GM19455 (cell line): ENCODE measurements at regions not wholly inside any gene's neighbourhood (a gene's known extent, or its start where the extent isn't known, plus 50 kb on each side); places are given as distances from the start of the nearest gene placed in this dataset.

Source experiments
- ATAC-seq: cut with Tn5 transposase; IDR thresholded peaks from one replicate; pipeline ENCODE4 v1.9.1; 2021; ENCODE audit not compliant: unreplicated experiment

DNA sequence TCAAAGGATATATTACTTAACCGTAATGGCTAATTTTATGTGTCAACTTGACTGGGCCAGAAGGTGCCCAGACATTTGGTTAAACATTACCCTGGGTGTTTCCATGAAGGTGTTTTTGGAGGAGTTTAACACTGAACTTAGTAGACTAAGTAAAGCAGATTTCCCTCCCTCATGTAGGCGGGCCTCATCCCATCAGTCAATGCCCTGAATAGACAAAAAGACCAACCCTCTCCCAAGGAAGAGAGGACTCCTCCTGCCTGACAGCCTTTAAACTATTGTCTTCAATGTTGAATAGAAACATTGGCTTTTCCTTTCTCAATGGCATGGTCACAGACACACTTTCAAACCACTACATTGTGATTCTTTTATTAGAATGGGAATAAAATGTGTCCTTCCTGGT is 121.9 kb downstream of the SETD4 start:
- no peak for ATAC-seq

DNA sequence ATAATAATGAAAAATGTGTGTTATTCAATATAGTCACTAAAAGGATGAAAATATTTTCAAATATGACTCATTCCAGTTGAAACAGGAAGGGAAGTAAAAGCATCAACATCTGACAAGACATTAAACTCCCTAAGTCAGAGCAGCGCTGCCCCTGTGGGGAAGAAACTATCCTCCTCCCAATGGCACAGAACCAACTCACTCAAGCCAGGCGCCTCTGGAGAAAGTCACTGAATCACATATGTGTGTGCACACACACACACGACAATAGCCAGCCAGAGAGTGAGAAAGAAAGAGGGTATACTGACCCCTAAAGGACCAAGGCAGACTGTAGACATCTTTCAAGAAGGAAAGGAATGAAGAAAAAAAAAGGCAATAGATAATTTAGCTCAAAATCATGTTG is 126.9 kb downstream of the SETD4 start:
- no peak for ATAC-seq

DNA sequence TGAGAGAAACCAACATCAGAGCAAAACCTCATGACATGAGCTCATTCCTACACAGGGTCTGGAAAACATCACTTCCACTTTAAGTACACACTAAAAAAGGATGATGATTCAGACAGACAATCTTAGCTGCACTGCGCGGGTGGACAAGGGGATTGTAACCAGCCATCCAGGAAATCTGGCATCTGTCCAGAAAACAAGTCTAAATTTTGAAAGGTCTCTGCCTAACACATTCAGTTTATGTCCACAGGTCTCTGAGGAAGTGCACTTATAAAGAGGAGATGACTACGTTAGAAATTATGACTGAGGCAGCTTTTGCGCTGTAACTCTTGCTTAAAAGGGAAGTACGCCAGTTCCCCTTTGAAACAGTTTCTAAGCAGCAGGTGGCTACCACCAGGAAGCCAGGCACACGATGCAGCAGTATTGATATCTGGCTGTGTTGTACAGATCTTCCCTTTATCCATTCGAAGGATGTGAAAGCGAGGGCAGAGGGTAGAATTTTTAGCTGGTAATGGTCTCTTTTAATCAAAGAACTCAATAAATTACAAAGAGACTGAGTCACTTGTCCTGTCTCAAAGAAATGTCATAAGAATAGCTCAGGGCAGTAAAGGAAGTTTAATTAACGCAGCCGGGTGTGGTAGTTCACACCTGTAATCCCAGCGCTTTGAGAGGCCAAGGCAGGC is 128.0 kb downstream of the SETD4 start:
- ATAC-seq, result no peak

DNA sequence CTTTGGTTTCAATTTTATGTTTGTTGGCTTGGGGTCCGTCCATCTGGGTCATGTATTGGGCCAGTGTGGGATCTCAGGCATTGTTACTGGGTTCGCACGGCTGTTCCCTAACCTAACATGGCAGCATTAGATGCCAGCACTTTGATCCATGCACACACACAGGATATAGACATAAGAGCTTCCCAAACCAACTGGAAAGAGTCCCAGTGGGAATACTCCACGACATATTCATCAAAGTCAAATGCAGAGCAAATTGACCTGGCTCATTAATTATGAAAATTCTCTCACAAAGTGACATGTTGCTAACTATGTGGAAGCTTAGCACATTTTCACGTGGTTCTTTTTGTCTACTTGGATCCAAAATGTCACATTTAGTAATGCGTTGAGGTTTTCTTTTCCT is 130.4 kb downstream of the SETD4 start:
- ATAC-seq, result no peak

DNA sequence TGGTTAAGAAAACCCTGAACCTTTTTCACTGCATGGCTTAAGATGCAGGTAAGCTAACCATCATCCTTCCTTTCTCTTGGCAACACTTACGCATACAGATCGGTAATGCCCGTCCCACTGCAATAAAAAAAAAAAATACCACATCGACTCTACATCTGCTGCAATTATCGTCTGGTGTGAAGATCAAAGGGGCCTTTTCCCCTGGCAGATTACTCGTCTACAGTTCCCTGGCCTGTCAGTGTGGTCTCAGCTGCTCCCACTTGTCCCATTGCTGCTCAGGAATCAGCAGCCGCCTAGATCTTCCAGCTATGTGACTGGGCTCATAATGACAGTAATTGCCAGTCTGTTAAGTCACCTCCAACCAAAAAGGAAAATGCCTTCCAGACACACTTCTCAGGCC is 133.1 kb downstream of the SETD4 start:
- ATAC-seq, result no peak

DNA sequence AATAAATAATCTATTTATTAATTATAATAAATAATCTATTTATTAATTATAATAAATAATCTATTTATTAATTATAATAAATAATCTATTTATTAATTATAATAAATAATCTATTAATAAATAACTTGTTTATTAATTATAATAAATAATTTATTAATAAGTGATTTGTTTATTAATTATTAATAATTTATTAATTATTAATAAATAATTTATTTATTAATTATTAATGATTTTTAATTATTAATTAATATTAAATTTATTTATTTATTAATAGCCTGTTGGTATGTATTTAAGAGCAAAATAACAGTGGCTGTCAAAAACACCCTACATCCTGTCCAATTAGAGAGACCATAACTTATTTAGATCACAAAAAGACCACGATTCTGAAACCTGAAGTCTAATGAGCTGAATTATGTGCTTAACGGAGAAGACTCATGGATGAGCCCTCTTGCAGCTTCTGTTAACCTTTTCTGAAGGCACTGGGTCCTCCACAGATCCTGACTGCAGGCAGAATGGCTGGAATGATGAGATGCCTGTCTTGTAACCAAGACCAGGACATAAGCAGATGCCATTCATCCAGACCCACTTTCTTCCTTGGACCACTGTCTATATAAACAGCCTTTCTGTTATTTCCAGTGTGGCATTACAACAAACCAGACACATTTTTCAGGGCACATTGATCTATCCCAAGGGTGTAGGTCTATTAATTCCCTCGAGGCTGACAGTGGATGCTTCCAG is 134.2 kb downstream of the SETD4 start:
- ATAC-seq, result no peak

DNA sequence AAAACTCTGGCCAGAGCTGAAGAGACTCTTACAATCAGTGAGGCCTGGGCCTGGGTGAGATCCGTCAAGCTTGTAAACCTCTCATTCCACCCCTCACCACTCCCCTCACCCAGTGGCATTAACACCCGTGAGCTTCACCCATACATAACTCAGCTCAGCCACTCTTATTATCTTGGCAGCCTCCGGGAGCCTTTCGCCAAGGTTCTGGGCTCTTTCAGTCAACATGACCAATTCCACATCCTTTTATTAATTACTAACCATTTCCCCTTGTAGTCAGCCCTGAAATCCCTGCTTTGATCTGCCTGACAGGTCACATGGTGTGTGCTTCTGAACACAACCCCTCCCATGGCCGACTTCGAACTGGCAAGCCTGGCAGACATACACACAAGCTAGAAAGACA is 134.8 kb downstream of the SETD4 start:
- no peak for ATAC-seq

DNA sequence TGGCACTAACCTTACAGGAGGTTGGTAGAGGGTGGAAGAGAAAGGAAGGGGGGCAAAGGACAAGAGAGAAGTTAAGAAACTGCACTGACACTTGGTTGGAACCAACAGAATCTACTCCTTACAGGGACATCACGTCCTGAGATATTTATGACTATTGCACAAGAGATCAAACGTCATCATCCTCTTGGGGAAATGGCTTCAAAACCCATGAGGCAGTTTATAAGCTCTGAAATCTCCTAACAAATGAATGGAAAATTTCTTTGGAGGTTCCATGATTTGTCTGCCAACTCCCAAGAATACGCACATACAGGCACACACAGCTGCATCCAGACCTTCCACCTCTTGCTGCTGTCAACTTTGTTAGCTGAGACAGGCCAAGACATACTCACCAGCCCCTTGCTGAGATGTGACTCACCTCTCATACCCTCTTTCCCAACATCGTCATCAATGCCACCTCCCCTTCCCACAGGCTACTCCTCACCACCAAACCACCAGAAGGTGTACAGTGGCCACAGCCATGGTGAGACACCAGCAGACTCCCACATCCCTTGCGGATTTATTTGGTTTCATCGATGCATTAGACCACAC is 135.5 kb downstream of the SETD4 start:
- ATAC-seq, result no peak

DNA sequence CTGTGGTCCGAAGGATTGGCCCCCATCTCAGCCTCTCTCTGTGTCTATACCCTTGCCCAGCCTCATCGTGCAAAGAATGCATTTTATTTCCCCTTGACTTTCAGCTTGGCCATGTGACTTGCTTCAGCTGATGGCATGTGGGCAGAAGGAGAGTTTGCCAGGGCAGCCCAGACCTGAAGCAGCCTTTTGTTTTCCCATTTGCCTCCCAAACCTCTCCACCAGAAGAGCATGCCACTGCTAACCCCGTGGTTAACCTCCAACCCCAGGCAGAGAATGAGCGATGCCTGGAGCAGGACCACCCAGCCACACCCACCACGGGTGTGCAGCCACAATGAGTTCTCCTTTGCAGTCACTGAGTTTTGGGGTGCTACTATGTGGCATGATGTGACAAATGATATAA is 136.4 kb downstream of the SETD4 start:
- ATAC-seq, result no peak

DNA sequence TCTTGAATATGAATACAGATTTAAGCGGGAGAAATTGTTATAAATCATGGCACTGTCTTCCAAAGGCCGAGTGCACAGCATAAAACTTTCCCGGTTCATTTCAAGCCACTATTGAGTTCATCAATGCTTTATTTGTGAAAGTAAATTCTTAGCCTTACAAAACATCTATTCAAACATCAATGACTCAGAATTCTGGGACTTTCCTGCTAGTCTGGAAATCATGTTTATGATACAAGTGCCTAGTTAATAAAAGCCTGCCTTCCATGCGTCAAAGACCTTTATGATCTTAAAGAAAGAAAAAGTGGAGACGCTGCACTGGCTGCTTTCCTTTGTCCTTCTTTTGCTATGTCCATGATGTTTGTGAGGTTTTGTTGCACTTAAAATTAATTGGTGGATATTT is 137.7 kb downstream of the SETD4 start:
- ATAC-seq, result no peak

DNA sequence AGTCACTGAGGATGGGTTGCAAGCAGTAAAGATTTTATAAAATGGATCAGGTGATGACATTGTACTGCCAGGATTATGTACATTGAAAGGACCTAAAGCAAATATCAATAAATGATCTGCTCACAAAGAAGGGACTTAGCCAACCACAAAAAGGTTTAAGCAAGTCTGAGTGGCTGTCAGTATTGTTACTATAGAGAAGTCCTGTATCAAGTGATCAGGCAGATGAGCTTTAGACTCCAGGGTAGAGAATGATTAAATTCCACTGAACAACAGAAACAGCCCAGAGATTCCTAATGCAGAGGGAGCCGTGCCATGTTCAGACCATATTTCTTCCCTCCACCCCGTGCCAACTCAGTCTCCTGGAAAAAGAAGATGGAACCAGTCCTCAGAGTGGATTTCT is 138.9 kb downstream of the SETD4 start:
- no peak for ATAC-seq

DNA sequence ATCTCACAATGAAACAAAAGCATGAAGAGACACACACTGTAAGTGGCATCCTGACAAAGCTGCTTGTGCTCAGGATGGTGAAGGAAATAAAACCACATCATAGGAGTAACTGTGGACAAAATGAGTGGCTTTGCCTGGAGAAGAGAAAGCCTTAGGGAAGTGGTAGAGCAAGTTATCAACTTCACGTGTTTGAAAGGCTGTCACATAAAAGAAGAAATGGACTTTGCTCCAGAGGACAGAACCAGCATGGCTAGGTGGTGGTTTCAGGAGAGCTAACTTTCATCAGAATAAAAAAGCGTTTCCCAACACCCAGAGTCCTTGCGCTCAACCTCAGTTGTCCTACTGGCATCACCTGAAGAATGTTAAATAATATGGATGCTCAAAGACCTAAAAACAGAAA is 139.9 kb downstream of the SETD4 start:
- no peak for ATAC-seq

DNA sequence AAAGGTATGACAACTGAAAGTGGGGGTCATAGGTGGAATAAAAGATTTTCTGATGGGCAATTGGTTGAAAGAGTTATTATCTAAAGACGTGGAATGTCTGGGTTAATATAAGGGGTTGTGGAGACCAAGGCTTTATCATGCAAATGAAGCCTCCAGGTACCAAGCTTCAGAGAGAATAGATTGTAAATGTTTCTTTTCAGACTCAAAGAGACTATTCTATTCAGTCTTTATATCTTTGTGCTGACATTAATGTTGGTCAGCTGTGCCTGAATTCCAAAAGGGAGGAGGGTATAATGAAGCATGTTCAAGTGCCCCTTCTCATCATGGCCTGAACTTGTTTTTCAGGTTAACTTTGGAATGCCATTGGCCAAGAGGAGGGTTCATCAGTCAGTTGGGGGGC is 145.3 kb downstream of the SETD4 start:
- ATAC-seq, result no peak

DNA sequence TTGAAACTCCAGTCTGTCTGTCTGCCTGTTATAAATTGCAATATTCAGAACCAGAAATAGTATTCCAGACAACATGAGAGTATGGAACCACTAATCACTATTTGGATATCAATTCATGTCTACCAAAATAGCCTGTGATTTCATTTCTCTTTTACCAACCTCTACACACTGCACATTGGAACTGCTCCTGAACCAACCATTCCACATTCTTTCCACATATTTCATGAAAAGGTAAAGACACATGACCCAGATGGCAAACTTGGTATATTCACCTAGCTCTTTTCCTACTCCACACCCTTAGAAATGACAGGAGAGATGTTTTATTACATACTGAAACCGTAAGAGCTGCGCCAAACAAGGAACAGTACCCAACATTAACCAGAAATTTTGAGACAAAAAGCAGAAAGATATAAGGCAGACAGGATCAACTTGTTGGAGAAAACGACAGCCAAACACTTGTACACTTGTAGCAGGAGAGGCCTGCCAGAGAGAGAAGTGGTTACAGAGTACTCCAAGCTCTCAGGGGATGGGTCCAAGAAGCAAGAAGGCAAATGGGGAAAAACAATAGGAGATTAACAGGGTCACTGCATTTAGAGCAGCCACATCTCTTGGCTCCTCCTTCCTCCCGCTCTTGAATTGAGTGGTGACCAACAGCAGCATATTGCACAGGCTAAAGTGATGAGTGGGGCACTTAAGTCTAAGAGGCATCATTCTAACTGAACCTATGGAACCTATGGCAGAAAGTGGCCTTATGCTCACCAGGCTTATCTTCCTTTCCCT is 148.7 kb downstream of the SETD4 start:
- no peak for ATAC-seq

DNA sequence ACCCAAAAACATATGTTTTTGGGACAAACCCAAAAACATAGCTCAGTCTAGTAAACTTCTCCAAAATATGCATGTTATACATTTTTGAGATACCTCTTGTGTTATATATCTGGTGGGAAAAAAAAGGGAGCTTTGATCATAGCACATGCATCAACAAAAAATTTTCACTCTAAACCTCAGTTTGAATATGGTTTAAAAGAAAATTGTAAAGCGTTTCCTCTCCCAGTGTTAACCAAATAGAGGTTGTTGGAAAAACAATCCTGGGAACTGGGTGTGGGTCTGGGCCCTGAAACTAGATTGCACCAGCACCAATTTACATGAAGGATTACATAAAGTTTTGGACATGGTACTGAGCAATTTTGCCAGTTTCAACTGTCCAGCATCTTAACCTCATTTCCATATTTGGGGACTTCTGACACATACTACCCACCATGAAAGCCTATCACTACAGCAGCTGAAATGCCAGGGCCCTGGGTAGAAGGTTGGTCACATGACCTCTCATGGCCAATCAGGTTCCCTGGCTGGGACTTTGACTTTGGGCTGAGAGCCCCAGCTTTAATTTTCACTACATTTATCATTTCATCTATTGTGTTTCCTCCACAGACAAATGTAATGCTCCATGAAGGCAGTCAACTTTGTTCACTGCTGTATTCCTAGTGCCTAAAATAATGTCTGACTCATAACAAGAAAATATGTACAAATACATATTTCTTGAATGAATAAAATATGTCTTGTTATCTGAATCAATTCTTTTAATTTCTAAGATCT is 150.7 kb downstream of the SETD4 start:
- no peak for ATAC-seq

DNA sequence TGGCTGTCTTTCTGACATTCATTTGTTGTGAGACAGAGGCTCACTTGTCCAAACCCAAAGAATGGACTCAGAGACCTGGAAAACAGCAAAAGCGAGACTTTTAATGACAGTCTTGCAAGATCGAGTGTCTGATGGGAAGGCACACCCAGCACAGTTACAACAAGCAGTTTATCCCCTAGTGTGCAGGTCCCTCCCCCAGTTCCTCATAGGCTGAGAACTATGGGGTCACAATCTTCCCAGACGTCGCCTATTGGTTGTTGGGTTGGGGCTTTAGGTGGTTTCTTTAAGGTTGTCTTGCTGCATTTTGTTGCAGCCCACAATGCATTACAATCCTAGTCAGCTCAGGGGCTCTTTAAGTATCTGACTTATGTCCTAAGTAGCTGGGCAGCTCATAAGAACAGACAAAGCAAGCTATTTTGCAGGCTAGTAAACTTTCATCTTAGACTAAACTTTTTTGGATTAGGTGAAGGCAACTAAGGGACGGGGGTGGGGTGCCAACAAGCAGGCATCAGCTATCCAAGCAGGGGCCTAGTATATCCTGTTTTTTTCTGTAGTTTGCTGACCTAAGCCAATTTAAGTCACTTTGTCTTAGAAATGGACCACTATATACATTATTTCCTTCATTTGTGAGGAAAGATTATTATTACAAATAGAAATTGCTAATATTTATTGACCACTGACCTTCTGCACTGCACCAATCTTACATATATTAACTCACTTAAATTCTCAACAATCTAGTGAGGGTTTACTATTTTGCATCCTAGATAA is 151.8 kb downstream of the SETD4 start:
- ATAC-seq, result no peak

DNA sequence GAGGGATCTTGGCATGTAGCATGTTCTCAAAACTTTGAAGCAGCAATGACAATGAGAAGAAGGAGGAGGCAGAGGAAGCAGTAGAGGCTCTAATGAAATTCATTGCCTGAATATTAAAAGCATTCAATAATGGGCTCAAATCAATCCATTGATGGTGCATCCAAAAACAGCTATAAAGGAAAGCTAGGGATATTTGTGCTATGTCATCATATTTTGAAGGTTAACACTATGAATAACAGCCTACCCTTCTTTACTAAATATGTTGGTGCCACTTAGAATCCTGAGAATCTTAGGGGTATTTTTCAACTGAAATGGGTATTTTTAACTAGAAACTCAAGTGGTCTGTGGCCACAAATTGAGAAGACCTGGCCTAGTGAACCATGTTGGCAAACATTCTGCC is 153.7 kb downstream of the SETD4 start:
- no peak for ATAC-seq

DNA sequence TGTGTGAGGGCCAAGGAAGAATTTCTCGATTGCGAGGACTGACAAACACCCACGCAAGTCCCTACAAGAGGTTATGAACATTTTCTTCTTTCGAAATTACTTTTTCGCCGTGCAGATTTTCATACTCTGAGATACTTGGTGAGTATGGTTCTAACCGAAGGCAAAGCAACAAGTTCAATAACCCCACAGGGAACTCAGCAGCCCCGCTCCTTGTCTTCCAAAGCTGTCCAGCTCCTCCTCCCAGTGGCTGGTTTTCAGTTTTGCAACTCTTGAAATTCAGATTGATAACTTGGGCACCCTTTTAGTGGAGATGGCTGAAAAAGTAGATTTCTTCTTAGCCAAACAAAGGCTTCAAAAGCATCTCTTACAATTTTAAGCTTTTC is 154.4 kb downstream of the SETD4 start:
- no peak for ATAC-seq

DNA sequence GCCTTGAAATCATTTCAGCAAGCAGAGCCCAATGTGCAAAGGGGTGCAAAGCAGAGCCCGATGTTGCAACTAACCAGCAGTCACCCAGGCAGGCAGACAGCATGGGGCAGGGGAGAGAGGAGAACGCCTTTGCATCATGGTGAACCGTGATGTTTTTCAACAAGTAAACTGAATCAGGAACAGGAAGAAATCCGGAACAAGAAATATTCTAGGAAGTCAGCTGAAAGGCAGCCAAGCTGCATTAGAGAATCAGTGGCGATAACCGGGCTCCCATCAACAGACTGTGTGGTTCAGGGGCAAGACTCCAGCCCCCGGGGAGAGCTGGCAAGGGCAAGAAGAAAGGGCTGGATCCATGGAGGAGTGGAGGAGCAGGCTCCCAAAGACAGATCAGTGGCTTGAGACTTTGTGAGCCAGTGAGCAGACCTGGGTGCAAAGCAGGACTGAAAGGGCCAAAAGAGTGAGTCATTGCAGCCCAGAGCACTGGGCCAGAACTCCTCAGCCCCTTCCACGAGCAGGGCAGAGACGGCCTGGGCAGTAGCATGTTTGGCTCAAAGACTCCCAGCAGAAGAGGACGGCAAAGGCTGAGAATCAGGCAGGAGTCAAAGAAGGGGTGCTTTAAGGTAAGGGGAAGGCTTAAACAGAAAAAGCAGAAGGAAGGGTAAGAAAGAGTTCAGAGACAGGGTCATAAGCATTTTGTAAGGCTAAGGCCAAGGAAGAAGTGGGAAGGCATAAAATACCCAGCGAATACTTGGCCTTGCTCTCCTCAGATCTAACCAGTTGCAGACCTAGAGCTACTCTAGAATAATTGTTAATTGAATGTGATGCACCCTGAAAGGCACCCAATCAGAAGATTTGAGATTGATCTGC is 155.0 kb downstream of the SETD4 start:
- no peak for ATAC-seq
